IMR-90 (cell line): ENCODE measurements at regions not wholly inside any gene's neighbourhood (a gene's known extent, or its start where the extent isn't known, plus 50 kb on each side); places are given as distances from the start of the nearest gene placed in this dataset.

Experiments used
- ATAC-seq: fragments of 200-7000 bp; cut with Tn5 transposase; 2 replicates; pipeline ENCODE4 v1.9.1; 2020; ENCODE audit warnings: low read depth, mild to moderate bottlenecking, moderate library complexity
- BruUV-seq: library from RNA; stranded (reverse); fragments of 400-500 nt; replicated peaks from 2 replicates; lab custom pipeline; 2021; lab: Mats Ljungman, UMichigan
- CTCF ChIA-PET: fragments of 300-600 bp; formaldehyde crosslinking; extraction: SDS; loops from one replicate; lab custom pipeline; 2021; ENCODE audit warnings: antibody characterized with exemption; lab: Yijun Ruan, JAX
- POLR2A ChIA-PET: fragments of 300-600 bp; sonication (Branson Sonifier 250); formaldehyde crosslinking; loops from one replicate; lab custom pipeline; 2022; ENCODE audit warnings: antibody characterized with exemption; ENCODE audit not compliant: unreplicated experiment; lab: Charles Lee
- DNase-seq: peaks from one replicate; pipeline ENCODE4 v3.0.0; 2013
- H2AFZ ChIP-seq: replicated peaks from 2 replicates; pipeline ENCODE3; 2013; ENCODE audit warnings: low read length, mild to moderate bottlenecking; ENCODE audit not compliant: poor library complexity
- H2AK5ac ChIP-seq: 2 replicates; pipeline ENCODE4 v1.6.1; 2013; ENCODE audit warnings: low read depth, low read length, inconsistent platforms
- H2AK9ac ChIP-seq: replicated peaks from 2 replicates; pipeline ENCODE3; 2013; ENCODE audit warnings: mild to moderate bottlenecking, low read depth, low read length, moderate library complexity; ENCODE audit not compliant: poor library complexity
- H2BK120ac ChIP-seq: 2 replicates; pipeline ENCODE4 v1.6.1; 2013; ENCODE audit warnings: low read depth, low read length, inconsistent platforms
- H2BK15ac ChIP-seq: 3 replicates; pipeline ENCODE4 v1.6.1; 2013; ENCODE audit warnings: low read depth, low read length, inconsistent platforms
- H2BK20ac ChIP-seq: 2 replicates; pipeline ENCODE4 v1.6.1; 2013; ENCODE audit warnings: low read depth, mild to moderate bottlenecking, inconsistent platforms, low read length, moderate library complexity
- H2BK5ac ChIP-seq: 2 replicates; pipeline ENCODE4 v1.6.1; 2013; ENCODE audit warnings: mild to moderate bottlenecking, low read depth, low read length, inconsistent platforms; ENCODE audit not compliant: poor library complexity, severe bottlenecking
- H3K14ac ChIP-seq: replicated peaks from 2 replicates; pipeline ENCODE4 v1.6.1; 2013; ENCODE audit warnings: low read depth, low read length, inconsistent platforms
- H3K18ac ChIP-seq: 2 replicates; pipeline ENCODE4 v1.6.1; 2013; ENCODE audit warnings: low read depth, low read length, control low read depth
- H3K23ac ChIP-seq: 2 replicates; pipeline ENCODE4 v1.6.1; 2013; ENCODE audit warnings: low read depth, low read length, inconsistent platforms
- H3K27ac ChIP-seq: 2 replicates; pipeline ENCODE4 v1.5.1; 2013; ENCODE audit warnings: mild to moderate bottlenecking, control low read depth, low read length; ENCODE audit not compliant: insufficient read depth
- H3K27me3 ChIP-seq: 2 replicates; pipeline ENCODE4 v1.6.1; 2013; ENCODE audit warnings: low read length; ENCODE audit not compliant: control insufficient read depth, insufficient read depth
- H3K36me3 ChIP-seq: 2 replicates; pipeline ENCODE4 v1.6.1; 2013; ENCODE audit warnings: low read length, mixed read lengths; ENCODE audit not compliant: control insufficient read depth, insufficient read depth
- H3K4ac ChIP-seq: 2 replicates; pipeline ENCODE4 v1.6.1; 2013; ENCODE audit warnings: low read depth, low read length, inconsistent platforms
- H3K4me1 ChIP-seq: 2 replicates; pipeline ENCODE4 v1.6.1; 2013; ENCODE audit warnings: low read length, mixed read lengths; ENCODE audit not compliant: control insufficient read depth, insufficient read depth
- H3K4me2 ChIP-seq: 2 replicates; pipeline ENCODE4 v1.6.1; 2013; ENCODE audit warnings: low read depth, mild to moderate bottlenecking, control low read depth, low read length, moderate library complexity
- H3K4me3 ChIP-seq: 2 replicates; pipeline ENCODE4 v1.5.1; 2013; ENCODE audit warnings: low read depth, mild to moderate bottlenecking, control low read depth, low read length, moderate library complexity; ENCODE audit not compliant: insufficient read depth
- H3K56ac ChIP-seq: 2 replicates; pipeline ENCODE4 v1.6.1; 2013; ENCODE audit warnings: low read length, inconsistent platforms; ENCODE audit not compliant: insufficient read depth; ENCODE audit errors: extremely low read depth
- H3K79me1 ChIP-seq, 2 experiments: 2 replicates each; pipeline ENCODE4 v1.6.1; 2013; ENCODE audit warnings: low read length in 2 of 2, inconsistent platforms in 1 of 2, low read depth in 1 of 2
- H3K9ac ChIP-seq: 2 replicates; pipeline ENCODE4 v1.6.1; 2013; ENCODE audit warnings: low read depth, low read length, control low read depth
- H3K9me1 ChIP-seq: 2 replicates; pipeline ENCODE4 v1.6.1; 2013; ENCODE audit warnings: low read length, inconsistent platforms; ENCODE audit not compliant: insufficient read depth
- H3K9me3 ChIP-seq: 2 replicates; pipeline ENCODE4 v1.6.1; 2013; ENCODE audit warnings: low read length; ENCODE audit not compliant: control insufficient read depth, insufficient read depth
- H4K20me1 ChIP-seq: 2 replicates; pipeline ENCODE4 v1.6.1; 2013; ENCODE audit warnings: low read length, inconsistent platforms; ENCODE audit not compliant: insufficient read depth
- H4K5ac ChIP-seq: 2 replicates; pipeline ENCODE4 v1.6.1; 2013; ENCODE audit warnings: mild to moderate bottlenecking, low read depth, low read length, control low read depth
- H4K8ac ChIP-seq, 2 experiments: 2 replicates each; pipeline ENCODE4 v1.6.1; 2013; ENCODE audit warnings: low read depth in 2 of 2, low read length in 2 of 2, control low read depth in 1 of 2, inconsistent platforms in 1 of 2
- H4K91ac ChIP-seq: 2 replicates; pipeline ENCODE4 v1.6.1; 2013; ENCODE audit warnings: low read depth, low read length, inconsistent platforms; ENCODE audit not compliant: insufficient read depth
- BHLHE40 ChIP-seq: fragments of 150-350 bp; IDR thresholded peaks from 2 replicates; pipeline ENCODE4 v1.6.1; 2016; ENCODE audit warnings: mild to moderate bottlenecking, low read depth, low read length
- CEBPB ChIP-seq: IDR thresholded peaks from 2 replicates; pipeline ENCODE4 v1.6.1; 2012; ENCODE audit warnings: low read depth, low read length, improper control_type of control experiment
- CHD1 ChIP-seq: IDR thresholded peaks from 2 replicates; pipeline ENCODE4 v1.6.1; 2012; ENCODE audit warnings: low read depth, low read length, improper control_type of control experiment
- FOS ChIP-seq: fragments of 150-350 bp; IDR thresholded peaks from 2 replicates; pipeline ENCODE4 v1.6.1; 2016; ENCODE audit warnings: low read depth, low read length
- MAFK ChIP-seq: IDR thresholded peaks from 2 replicates; pipeline ENCODE4 v1.6.1; 2012; ENCODE audit warnings: low read depth, low read length, improper control_type of control experiment
- MAZ ChIP-seq: IDR thresholded peaks from 2 replicates; pipeline ENCODE4 v1.6.1; 2012; ENCODE audit warnings: low read depth, mild to moderate bottlenecking, low read length, improper control_type of control experiment, moderate library complexity, borderline replicate concordance
- MXI1 ChIP-seq: IDR thresholded peaks from 2 replicates; pipeline ENCODE4 v1.6.1; 2012; ENCODE audit warnings: low read depth, mild to moderate bottlenecking, low read length, moderate library complexity, borderline replicate concordance
- NFE2L2 ChIP-seq: fragments of 150-350 bp; IDR thresholded peaks from 2 replicates; pipeline ENCODE4 v1.6.1; 2016; ENCODE audit warnings: low read depth, mild to moderate bottlenecking, low read length
- POLR2A ChIP-seq: IDR thresholded peaks from 2 replicates; pipeline ENCODE4 v1.6.1; 2012; ENCODE audit warnings: mild to moderate bottlenecking, low read depth, low read length
- RAD21 ChIP-seq: IDR thresholded peaks from 2 replicates; pipeline ENCODE4 v1.6.1; 2012; ENCODE audit warnings: low read length, improper control_type of control experiment
- RCOR1 ChIP-seq: IDR thresholded peaks from 2 replicates; pipeline ENCODE4 v1.6.1; 2012; ENCODE audit warnings: mild to moderate bottlenecking, low read length, improper control_type of control experiment; ENCODE audit not compliant: insufficient replicate concordance
- RFX5 ChIP-seq: IDR thresholded peaks from 2 replicates; pipeline ENCODE4 v1.8.0; 2012; ENCODE audit warnings: low read depth, mild to moderate bottlenecking, low read length, moderate library complexity
- SMC3 ChIP-seq: fragments of 150-350 bp; IDR thresholded peaks from 2 replicates; pipeline ENCODE4 v1.6.1; 2016; ENCODE audit warnings: low read depth, mild to moderate bottlenecking, antibody characterized with exemption, low read length, moderate library complexity
- WGBS, 2 experiments: methylation state at CpG; one replicate each; pipeline versions ENCODE4 v1.1.5 to v1.1.7; 2013; ENCODE audit warnings: missing lambda C conversion rate in 2 of 2; ENCODE audit not compliant: insufficient read length in 1 of 2; ENCODE audit errors: extremely low coverage in 2 of 2; 5-methylcytosine and 5-hydroxymethylcytosine counted together
- dilution Hi-C: fragments of 300-500 bp; cut with HindIII; formaldehyde crosslinking; loops from one replicate; pipeline ENCODE4 v1.14.3; 2018; ENCODE audit warnings: low sequenced_read_pairs; ENCODE audit not compliant: unreplicated experiment
- in situ Hi-C: fragments of 300-500 bp; cut with MboI; formaldehyde crosslinking; loops from 3 replicates; pipeline ENCODE4 v1.14.3; 2019; ENCODE audit warnings: low sequenced_read_pairs, inconsistent platforms, mixed read lengths
- intact Hi-C: fragments of 100-400 bp; cut with micrococcal nuclease; formaldehyde crosslinking; loops from 2 replicates; pipeline ENCODE4 v1.10.0; 2022
- TF ChIP-seq, protein P1 (sequence below): fragments of 150-350 bp; IDR thresholded peaks from 2 replicates; pipeline ENCODE4 v1.6.1; 2017; ENCODE audit warnings: mild to moderate bottlenecking, antibody characterized with exemption, low read length, low read depth
- TF ChIP-seq, protein P2 (sequence below): conservative IDR thresholded peaks from 2 replicates; pipeline ENCODE4 v1.5.1; 2012; ENCODE audit warnings: mild to moderate bottlenecking, low read depth, low read length, improper control_type of control experiment
- TF ChIP-seq, protein P3 (sequence below): fragments of 150-350 bp; IDR thresholded peaks from 2 replicates; pipeline ENCODE4 v1.6.1; 2016; ENCODE audit warnings: low read depth, mild to moderate bottlenecking, low read length, moderate library complexity, borderline replicate concordance

DNA sequence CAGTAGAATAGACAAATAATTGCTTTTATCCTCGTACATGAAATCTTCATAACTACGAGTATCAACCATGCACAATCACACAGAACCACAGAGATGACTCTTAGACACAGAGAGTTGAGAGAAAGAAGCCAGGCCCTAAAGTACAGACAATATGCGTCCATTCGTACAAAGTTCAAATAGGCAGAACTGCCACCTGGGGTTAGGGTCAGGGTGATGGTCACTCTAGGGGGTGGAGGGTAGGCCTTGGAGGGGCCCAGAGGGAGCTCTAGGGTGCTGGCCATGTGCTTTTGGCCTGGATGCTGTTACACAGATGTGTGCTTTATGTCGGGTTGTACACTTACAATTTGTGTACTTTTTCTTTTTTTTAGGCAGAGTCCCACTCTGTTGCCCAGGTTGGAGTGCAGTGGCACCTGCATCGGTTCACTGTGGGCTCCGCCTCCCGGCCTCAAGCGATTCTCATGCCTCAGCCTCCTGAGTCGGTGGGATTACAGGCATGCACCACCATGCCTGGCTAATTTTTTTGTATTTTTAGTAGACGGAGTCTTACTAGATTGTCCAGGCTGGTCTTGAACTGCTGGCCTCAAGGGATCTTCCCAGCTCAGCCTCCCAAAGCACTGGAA, 65.9 kb upstream of the KLF13 start:
- Histone ChIP-seq H3K27me3 (peaks cover 3% of the 10 kb centered on the region; the same call in 1 of the 2 replicates), H3K4ac (no peak overlapping the region), H4K91ac (no peak overlapping the region), H3K79me1 (no peaks in the 10 kb centered on the region), H2AK9ac (no peak overlapping the region), H2BK20ac (no peak overlapping the region), H3K9me3 (no peaks in the 10 kb centered on the region), H3K27ac (no peak overlapping the region), H2AK5ac (no peak overlapping the region), H4K5ac (no peak overlapping the region), H3K9me1 (no peaks in the 10 kb centered on the region), H4K8ac (no peak overlapping the region), H3K4me1 (no peaks in the 10 kb centered on the region), H2AFZ (no peak overlapping the region), H3K4me2 (no peak overlapping the region), H3K56ac (no peak overlapping the region), H2BK5ac (no peak overlapping the region), H3K9ac (no peak overlapping the region), H2BK15ac (no peak overlapping the region), H3K4me3 (no peak overlapping the region), H3K18ac (no peak overlapping the region), H3K14ac (no peak overlapping the region), H3K36me3 (no peaks in the 10 kb centered on the region), H2BK120ac (no peak overlapping the region), H3K23ac (no peak overlapping the region), H4K20me1 (no peaks in the 10 kb centered on the region)
- intact Hi-C loops = no loop called here
- no TSS peak for BruUV-seq
- ATAC-seq (no peak), DNase-seq (no peak)
- 78% methylated on average over 1 of the region's 11 CpGs; no CpG with 5 or more reads in 1 of the 2 experiments for WGBS, 2 experiments
- ChIA-PET CTCF (interaction anchor here (0.6 kb wide), 1 partner anchor 107 kb away, joined by 5 read pairs; no protein-coding TSS in a partner anchor), POLR2A (no interaction called here)
- TF ChIP-seq CHD1 (no peak), CEBPB (no peak), MAZ (no peak), MXI1 (no peak), NFE2L2 (no peak), RFX5 (no peak), RCOR1 (no peak), RAD21 (no peak), FOS (no peak), BHLHE40 (no peak), SMC3 (no peak), MAFK (no peak), POLR2A (no peak)
- TF ChIP-seq, protein P1, sequence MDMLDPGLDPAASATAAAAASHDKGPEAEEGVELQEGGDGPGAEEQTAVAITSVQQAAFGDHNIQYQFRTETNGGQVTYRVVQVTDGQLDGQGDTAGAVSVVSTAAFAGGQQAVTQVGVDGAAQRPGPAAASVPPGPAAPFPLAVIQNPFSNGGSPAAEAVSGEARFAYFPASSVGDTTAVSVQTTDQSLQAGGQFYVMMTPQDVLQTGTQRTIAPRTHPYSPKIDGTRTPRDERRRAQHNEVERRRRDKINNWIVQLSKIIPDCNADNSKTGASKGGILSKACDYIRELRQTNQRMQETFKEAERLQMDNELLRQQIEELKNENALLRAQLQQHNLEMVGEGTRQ = no peak
- TF ChIP-seq, protein P2, sequence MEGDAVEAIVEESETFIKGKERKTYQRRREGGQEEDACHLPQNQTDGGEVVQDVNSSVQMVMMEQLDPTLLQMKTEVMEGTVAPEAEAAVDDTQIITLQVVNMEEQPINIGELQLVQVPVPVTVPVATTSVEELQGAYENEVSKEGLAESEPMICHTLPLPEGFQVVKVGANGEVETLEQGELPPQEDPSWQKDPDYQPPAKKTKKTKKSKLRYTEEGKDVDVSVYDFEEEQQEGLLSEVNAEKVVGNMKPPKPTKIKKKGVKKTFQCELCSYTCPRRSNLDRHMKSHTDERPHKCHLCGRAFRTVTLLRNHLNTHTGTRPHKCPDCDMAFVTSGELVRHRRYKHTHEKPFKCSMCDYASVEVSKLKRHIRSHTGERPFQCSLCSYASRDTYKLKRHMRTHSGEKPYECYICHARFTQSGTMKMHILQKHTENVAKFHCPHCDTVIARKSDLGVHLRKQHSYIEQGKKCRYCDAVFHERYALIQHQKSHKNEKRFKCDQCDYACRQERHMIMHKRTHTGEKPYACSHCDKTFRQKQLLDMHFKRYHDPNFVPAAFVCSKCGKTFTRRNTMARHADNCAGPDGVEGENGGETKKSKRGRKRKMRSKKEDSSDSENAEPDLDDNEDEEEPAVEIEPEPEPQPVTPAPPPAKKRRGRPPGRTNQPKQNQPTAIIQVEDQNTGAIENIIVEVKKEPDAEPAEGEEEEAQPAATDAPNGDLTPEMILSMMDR = no peak
- TF ChIP-seq, protein P3, sequence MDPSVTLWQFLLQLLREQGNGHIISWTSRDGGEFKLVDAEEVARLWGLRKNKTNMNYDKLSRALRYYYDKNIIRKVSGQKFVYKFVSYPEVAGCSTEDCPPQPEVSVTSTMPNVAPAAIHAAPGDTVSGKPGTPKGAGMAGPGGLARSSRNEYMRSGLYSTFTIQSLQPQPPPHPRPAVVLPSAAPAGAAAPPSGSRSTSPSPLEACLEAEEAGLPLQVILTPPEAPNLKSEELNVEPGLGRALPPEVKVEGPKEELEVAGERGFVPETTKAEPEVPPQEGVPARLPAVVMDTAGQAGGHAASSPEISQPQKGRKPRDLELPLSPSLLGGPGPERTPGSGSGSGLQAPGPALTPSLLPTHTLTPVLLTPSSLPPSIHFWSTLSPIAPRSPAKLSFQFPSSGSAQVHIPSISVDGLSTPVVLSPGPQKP = no peak
- dilution Hi-C loops = no loop called here
- in situ Hi-C loops = no loop called here
